Right lung (tissue), 2 donors: ENCODE measurements at regions not wholly inside any gene's neighbourhood (a gene's known extent, or its start where the extent isn't known, plus 50 kb on each side); places are given as distances from the start of the nearest gene placed in this dataset.
"Not testable (repeated sequence)": the region's sequence is repeated elsewhere in the genome, so short reads cannot be mapped to it uniquely, and the experiment has no call there.

Source experiments
- DNase-seq, 2 donors: peaks; one replicate each; pipeline ENCODE4 v3.0.0-alpha.2; 2013

DNA sequence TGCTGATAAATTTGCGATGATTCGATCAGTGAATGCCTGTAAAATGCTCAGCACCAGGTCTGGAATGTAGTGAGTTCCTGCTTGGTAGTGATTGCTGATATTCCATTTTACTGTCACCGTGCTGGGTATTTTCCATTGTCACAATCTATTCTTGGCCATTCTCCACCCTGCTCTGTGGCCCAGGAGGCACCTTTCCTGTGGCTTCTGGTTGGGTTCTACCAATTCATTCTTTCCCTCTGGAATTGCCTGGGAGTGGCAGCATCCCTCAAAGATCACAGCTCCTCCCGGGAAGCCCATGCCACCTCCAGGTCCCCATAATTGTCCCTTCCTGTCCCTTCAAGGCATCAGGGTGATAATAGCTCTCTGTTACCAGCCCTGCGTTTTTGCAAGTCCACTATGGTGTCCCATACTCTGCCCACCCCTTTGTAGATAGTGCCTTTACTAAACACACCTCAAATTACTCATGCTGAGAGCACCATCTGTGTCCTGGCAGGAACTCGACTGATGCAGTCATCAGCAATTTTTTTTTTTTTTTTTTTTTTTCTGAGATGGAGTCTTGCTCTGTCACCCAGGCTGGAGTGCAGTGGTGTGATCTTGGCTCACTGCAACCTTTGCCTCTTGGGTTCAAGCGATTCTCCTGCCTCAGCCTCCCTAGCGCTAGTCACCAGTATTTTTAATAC is 177.8 kb upstream of the PROK2 start:
- DNase-seq = no peak

GRCh38 chr3:71961891-71962290 is 176.9 kb upstream of the PROK2 start:
- no peak for DNase-seq

DNA sequence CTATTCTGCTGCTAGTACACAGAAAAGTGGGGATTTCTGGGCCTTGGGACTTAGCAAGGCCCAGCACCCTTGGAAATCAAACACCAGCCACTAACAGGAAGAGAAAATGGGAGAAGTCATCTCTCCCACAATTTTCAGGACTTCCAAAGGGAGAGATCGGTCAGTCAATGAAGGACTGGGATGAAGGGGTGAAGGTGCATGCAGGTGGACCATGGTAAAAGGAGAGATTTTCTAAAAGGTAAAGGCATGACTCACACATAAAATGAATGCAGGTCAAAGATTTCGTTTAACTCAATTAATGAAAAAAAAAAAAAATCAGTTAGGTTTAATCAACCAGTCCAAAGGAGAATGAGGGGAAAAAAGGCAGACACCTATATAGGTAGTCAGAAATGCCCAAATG is 176.4 kb upstream of the PROK2 start:
- DNase-seq = no peak

DNA sequence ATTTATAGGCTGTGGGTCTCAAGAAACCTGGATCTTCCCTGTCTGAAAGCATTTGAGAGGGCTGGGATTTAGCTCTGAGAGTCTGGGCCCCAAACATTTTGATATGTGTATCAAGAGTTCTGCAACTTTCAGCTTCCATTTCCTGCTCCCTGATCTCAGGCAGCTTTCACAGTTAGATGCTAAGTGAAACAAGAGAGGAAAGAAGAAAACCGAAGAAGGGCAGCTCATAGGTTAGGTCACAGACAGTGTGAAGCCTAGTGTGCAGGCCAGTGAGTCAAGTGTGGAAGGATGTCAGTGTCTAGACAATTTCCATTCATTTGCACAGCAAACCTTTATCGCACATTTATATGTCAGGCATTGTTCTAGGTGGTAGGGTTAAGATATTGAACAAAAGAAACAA is 173.6 kb upstream of the PROK2 start:
- no peak for DNase-seq

- DNase-seq = no peak
Observed at GRCh38 chr3:71956716-71957115, 171.8 kb upstream of the PROK2 start.

DNA sequence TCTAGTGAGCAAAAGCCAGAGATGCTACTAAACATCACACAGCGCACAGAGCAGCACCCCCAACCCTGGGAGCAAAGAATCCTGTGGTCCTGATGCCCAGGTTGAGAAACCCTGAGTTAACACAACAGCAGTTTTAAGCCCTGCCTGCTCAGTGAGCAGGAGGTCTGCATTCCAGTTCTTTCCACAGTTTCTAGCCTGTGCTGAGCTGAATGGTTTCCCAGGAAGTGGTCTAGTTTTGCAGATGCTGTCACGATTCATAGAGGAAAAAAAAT is 171.1 kb upstream of the PROK2 start:
- no peak for DNase-seq

GRCh38 chr3:71955240-71956068 is 170.5 kb upstream of the PROK2 start:
- peak; percentile 77 to 87 for DNase-seq

GRCh38 chr3:71951842-71952241 is 166.9 kb upstream of the PROK2 start:
- DNase-seq = no peak

GRCh38 chr3:71951361-71951760 is 166.4 kb upstream of the PROK2 start:
- no peak for DNase-seq

DNA sequence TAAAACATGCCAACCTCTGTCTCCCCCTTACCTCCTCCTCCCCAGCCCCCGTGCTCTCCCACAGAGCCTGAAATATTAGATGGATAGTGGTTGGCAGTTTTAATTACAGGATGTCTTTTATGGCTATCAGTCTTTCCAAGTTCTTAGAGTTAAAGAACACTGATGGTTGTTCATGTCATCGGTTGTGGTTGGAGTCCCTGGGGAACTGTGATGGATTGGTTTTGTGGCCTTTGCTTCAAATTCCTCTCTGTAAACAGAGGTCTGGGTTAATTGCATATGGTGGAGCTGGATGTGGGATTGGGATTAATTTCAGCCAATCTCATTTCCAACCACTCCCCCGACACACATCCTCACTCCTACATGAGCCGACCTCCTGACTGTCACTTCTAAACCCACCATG is 164.5 kb upstream of the PROK2 start:
- no peak for DNase-seq

DNA sequence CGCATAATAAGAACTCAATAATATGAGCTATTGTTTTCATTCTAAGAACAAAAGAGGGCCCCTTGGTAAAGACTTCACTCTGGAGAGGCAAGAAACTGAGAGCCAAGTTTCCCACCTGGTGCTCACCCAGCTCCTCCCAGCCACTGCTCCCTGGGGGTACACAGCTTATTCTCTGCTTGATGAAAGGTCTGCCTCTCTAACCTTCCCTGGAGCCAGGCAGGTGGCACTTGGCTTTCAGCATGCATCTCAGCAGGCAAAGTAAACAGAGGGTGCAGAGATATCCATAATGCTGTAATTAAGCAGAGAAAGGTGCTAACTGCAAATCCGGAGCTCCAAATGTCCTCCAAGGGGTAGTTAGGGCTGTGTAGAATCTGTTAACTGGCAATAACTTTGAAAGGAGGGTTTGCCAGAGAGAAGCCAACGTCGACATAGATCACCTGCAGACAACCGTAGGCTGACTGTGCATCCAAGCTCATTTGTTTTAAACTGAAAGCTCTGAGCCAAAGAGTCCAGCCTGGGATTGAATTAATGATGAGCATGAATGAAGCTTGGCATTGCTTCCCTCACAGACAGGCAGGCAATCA is 159.6 kb upstream of the PROK2 start:
- DNase-seq = no peak

DNA sequence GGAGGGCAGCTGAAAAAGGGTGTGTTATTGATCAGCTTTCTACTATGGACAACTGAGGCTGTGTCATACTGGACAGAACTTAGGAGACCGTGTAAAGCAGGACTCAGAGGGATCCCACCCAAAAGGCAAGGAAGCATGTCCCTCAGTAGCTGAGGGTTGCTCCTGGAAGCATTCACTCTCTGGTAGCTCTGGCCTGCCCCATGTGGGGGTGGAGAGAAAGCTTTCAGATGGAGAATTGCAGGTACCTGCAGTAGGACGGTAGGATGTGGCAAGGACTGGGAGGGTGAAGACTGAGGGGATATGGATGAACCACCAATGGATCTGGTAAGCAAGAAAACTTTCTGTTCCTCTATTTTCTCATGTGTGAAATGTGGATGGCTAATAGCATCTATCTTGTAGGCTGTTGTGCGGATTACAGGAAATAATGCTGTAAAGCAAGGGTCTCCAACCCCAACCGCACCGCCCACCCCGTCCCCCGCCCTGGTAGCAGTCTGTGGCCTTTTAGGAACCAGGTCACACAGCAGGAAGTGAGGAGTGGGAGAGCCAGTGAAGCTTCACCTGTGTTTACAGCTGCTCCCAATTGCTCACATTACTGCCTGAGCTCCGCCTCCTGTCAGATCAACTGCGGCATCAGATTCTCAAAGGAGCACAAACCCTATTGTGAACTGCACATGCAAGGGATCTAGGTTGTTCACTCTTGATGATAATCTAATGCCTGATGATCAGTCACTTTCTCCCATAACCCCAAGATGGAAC is 157.7 kb upstream of the PROK2 start:
- DNase-seq = no peak

DNA sequence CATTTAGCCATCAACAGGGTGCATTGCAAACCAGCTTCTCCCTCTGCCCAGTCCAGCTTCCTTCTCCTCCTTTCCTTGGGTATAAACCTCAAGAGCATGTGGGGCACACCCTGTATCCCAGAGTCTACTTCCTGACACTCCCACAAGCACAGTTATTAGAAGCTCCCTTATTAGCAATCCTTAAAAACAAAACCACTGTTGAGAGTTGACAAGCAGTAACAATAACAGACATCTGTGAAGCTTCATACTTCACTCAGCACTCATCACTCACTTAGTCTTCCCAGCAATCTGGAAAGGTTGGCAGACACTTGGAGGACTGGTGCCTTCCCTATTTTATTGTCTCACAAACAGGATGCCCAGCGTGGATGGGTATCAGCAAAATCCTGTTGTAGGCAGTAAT is 155.5 kb upstream of the PROK2 start:
- DNase-seq = no peak

GRCh38 chr3:71938081-71938480 is 153.1 kb upstream of the PROK2 start:
- DNase-seq = not testable (repeated sequence)

DNA sequence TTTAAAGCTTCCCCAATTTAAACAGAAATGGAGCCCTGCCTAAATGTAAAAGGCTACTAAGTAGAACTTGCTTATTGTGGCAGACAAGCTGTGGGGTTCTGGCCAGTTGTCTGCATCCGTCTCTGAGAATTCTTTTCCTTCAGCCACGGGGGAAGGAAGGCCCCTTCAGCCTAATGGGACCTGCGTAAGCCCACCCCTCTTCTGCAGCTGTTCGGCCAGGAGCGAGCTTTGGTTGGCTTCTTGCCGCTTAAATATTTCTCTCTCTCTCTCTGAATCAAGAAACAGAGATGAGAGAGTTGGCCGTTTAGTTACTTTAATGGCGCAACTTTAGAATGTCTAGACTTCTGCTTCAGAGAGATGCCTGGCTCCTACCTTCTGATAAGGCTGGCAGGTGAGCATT is 151.7 kb upstream of the PROK2 start:
- no peak for DNase-seq

- DNase-seq = no peak
Observed at GRCh38 chr3:71934520-71935270, 149.7 kb upstream of the PROK2 start.

DNA sequence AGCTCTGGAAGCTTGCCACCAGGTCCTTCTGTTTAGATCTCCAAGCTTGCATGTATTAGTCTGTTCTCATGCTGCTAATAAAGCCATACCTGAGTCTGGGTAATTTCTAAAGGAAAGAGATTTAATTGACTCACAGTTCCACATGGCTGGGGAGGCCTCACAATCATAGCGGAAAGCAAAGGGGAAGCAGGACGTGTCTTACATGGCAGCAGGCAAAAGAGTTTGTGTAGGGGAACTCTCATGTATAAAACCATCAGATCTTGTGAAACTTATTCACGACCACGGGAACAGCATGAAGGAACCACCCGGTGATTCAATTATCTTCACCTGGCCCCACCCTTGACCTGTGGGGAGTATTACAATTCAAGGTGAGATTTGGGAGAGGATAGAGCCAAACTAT is 147.0 kb upstream of the PROK2 start:
- DNase-seq = no peak

DNA sequence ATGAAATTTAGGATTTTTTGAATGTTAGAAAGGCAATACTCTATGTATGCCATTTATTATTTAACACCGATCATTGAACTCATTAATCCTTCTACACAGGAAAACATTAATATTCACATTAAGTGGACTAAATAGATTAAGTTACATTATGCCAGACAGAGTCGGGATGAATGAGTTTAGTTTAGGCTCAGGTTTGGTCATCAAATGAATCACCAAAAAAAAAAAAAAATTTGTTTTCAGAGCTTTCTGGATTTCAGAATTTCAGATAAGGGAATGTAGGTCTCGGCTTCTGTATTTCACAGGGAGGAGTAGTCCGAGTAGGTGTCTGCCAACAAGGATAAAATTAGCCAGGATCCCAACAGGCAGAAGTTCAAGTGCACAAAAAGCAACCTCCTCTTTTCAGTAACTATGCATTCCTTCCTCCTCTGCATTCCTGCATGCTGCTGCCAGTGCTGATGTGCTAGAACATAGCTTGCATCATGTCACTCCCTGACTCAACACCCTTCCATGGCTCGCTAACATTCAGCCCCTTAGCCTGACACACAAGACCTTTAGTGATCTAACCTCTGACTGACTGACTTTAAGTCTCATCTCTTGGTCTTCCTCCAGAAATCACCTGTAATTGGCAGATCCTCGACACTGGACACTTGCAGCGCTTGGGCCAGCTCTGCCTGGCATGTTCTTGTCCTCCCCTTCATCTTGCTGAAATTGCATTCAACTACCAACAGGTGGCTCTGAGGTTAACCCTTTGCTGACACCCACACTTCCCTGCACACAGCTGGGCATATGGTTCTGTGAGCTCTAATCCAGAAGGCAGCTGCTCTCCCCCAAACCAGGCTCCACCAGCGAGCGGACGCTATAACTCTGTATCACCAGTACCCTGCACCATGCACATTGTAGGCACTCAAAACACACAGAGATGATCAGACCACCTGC is 145.4 kb upstream of the PROK2 start:
- no peak for DNase-seq

DNA sequence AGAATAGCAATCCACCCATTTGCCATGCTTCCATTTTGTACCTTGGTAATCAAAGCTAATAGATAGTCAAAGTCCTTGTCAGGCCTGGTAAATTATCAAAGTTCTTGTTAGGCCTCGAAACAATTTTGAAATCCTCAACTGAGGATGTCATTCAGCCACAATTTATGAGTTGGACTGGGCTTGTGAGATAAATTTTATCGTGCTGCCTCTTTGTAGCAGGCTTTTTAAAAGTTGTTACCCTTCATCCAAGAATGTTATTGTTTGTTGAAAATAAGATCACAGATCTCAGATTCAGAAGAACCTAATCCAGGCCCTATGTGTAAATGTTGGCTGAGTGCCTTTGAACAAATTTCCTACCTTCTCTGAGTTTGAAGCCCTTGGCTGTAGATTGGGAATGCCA is 143.3 kb upstream of the PROK2 start:
- DNase-seq = no peak

DNA sequence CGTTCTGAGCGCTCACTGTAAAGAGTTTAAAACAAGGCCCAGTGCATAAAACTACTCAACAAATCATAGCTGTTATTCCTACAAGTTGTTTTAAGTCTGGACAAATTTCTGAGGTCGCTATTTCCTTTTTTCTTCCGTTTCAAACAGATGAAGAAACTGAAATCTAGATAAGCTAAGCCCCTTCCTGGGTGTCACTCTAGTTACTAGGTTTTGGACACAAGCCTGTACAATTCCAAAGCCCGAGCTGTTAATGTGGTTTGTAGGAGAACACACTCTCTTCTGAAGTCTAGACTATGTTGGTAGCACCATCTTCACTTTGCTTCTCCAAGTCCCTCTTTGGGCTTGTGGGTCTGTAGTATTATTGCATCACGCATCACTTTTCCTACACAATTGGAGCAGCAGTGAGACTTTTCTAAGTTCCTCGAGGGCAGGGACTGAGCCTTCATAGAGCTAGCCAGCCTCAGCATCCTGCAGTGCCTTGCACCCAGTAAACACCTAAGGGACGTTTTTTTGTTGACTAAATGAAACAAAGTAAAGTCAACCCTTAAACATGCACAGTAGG is 142.6 kb upstream of the PROK2 start:
- no peak for DNase-seq
